NCI-H82 (cell line): ENCODE measurements at regions not wholly inside any gene's neighbourhood (a gene's known extent, or its start where the extent isn't known, plus 50 kb on each side); places are given as distances from the start of the nearest gene placed in this dataset.
"Not testable (repeated sequence)": the region's sequence is repeated elsewhere in the genome, so short reads cannot be mapped to it uniquely, and the experiment has no call there.

Experiments used
- DNase-seq: peaks from one replicate; lab custom pipeline; 2025; lab: John Stamatoyannopoulos, UW

DNA sequence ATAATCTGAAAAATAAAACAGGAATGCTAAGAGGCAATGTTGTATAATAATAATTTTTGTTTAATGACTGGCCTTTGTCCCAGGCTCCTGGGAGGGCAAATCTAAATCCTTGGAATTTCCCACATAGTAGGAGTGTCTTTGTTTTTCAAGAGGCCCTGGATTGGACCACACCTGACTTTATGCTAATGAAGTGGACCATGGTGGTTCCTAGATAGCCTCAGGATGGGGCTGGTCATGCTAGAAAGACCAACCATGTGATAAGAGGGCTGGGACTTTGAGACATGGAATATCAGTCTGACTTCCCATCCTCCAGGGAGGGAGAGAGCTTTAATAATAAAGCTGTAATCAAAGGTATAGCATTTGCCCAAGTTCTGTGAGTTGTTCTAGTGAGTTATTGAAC is 138.2 kb upstream of the RAB4A start:
- no peak for DNase-seq

DNA sequence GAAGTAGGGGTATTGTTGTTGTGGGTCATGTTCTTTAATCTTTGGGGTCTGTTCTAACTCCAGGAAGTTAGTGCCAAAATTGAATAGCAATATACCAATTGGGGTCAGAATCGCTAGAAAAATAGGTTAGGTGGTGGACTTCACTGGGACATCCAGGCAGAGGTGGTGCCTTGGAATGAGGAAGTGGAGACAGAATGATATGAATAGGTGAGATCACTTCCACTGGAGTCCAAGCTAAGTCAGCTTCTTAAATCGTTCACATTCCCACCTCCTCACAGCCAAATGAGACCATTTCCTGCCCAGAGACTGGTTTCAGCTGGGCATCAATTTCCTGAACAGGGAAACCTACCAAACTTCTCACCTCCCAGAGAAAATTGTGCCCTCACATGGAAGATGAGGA is 137.8 kb upstream of the RAB4A start:
- DNase-seq = no peak

DNA sequence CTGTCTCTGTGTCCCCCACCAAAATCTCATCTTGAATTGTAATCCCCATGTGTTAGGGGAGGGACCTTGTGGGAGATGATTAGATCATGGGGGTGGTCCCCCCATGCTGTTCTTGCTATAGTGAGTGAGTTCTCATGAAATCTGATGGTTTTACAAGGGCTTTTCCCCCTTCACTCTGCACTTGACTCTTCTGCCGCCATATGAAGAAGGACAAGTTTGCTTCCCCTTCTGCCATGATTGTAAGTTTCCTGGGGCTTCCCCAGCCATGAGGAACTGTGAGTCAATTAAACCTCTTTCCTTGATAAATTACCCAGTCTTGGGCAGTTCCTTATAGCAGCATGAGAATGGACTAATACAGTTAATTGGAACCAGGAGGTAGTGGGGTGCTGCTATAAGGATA is 137.1 kb upstream of the RAB4A start:
- DNase-seq = no peak

DNA sequence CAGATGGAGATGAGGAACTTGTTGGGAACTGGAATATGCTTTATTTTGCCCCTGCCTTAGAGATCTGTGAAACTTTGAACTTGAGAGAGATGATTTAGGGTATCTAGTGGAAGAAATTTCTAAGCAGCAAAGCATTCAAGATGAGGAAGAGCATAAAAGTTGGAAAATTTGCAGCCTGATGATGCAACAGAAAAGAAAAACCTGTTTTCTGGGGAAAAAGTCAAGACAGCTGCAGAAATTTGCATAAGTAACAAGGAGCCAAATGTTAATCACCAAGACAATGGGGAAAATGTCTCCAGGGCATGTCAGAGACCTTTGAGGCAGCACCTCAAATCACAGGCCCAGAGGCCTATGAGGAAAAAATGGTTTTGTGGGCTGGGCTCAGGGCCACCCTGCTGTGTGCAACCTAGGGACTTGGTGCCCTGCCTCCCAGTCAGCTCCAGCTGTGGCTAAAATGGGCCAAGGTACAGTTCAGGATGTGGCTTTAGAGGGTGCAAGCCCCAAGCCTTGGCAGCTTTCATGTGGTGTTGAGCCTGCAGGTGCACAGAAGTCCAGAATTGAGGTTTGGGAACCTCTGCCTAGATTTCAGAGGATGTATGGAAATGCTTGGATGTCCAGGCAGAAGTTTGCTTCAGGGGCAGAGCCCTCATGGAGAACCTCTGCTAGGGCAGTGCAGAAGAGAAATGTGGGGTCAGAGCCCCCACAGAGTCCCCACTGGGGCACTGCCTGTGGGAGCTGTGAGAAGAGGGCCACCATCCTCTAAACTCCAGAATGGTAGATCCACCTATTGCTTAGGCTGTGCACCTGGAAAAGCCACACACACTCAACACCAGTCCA is 136.3 kb upstream of the RAB4A start:
- not testable (repeated sequence) for DNase-seq

DNA sequence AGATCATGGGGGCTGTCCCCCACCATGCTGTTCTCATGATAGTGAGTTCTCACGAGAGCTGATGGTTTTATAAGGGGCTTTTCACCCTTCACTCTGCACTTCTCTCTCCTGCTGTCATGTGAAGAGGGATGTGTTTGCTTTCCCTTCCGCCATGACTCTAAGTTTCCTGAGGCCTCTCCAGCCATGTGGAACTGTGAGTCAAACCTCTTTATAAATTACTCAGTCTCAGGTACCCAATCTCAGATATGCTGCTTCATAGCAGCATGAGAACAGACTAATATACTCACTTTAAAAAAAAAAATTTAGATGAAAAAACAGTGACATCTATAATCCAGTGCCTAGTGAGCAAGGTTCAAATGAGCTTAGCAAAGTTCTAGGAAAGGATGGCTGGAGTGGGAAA is 135.1 kb upstream of the RAB4A start:
- no peak for DNase-seq

DNA sequence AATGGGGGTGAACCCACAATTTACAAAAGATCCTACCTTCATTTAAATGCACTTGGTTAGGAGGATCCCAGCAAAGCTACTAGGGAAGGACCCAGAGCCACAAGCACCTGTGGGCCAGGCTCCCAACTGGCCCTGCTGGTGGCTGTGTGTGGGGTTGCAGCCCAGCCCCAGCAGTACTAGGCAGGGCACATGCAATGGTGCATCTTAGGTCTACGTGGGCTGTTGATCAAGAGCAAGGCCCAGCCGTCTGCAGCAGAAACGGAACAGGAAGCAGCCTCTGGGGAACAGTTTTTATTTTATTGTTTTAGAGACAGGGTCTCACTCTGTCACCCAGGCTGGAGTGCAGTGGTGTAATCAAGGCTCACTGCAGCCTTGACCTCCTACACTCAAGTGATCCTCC is 134.1 kb upstream of the RAB4A start:
- no peak for DNase-seq

DNA sequence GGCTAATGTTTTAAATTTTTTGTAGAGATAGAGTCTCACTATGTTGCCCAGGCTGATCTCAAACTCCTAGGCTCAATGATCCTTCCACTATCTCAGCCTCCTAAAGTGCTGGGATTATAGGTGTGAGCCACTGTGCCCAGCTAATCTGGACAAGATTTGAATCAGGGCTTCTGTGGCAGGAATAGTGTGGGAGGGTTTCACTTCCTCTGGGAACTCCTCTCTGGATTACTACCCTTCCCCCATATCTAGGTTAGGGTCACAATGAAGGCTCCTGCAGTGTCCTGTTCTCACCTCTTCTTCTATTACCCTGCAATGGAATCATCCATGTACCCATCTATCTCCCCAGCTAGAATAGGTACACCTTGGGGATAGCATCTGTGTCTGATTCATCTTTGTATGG is 133.6 kb upstream of the RAB4A start:
- peak; percentile 16 for DNase-seq

DNA sequence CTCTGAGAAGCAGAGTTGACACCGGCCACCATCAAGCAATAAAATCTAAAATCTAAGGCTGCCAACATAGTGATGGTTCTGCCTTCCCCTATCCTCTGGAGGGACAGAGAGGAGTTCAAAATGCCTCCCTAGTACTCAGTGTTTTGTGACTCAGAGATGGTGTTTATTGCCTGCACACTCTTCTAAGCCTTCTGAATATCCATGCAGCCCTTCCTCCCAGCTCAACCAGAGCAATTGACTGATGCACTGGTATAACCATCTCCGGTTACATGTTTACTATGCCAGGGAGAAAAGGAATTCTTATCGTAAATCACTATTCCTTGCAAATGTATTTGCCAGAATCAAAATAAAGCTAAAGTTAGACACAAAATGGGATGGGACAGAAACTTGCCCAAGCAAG is 132.9 kb upstream of the RAB4A start:
- DNase-seq = no peak

DNA sequence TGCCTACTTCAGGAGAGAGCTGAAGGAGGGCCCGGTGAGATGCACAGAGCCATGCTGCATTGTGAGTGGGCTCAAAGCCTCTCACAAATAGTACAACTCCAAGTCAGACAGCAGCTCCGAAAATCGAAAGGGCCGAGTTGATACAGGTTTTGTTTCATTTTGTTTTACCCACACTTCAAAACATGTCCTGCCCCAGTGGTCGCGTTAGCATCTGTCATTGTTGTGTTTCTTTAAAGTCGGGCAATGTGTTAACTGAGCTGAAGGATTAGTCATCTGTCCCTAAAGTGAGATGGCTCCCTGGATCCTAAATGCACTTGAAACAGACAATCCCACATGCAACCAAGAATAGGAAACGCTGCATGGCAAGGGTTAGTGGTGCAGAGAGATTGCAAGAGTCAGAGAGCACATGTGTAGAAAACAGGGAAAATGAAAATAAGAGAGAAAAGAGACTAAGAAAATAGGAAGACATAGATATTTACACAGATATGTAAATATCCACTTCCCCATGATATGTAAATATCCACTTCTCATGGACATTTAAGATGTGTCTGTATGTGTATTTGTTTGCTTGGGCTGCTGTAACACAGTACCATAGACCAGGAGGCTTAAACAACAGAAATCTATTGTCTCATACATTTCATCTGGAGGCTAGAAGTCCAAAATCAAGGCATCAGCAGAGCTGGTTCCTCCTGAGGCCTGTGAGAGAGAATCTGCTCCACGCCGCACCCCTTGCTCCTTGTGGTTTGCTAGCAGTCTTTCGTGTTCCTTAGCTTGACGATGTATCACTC is 131.4 kb upstream of the RAB4A start:
- DNase-seq = peak; percentile 79

DNA sequence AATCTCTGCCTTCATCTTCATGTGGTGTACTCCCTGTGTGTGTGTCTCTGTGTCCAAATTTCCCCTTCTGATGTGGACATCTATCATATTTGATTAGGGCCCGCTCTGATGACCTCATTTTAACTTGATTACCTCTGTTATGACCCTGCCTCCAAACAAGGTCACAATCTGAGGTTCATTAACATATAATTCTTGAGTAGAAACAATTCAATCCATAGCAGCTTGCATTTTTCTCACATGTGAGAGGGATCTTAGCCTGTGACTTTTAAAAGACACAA is 130.9 kb upstream of the RAB4A start:
- no peak for DNase-seq

DNA sequence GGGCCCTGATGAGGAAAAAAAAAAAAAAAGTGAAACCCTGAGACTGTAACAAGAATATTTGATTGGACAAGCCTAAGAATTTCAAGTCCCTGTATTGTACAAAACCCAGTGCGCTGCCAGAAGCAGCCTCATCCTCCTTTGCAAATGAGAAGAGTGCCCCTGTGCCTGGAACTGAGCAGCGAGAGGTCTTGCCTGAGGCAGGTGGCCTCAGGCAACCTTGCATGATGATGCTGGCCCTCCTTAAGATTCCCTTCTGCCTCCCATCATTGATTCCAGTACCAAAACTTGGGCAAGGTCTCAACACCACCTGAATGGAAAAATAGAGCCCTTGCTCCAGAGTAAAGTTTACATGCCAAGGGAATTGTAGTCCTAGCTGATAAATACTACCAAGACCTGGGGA is 129.6 kb upstream of the RAB4A start:
- DNase-seq = no peak

DNA sequence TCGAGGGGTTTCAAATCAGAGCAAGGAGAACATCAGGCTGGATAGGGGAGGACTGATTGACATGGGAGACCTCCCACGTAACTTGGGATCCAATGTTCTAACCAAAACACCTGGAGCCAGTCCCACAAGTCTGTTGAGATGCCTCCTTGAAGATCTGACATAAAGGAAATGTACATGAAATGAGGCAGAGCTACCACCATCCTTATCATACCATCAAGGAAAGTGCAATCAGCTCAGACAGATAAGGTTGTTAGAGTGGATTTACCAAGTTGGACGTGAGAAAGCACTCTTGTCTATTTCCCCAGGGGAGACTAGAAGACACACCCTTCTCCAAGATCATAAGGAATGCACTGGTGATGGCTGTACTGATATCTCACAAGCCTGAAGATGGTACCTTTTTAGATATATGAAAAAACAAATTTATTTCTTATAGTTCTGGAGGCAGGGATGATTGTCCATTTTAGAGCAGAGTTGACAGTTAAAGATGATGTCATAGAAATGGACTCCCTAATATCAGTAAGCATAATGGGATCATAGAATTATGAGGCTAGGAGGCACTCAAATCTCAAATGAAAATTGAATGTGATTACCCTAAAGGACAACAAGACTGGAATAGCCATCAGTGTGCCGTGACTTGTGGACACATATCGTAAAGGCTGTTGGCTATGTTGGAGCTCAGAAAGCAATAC is 129.1 kb upstream of the RAB4A start:
- DNase-seq = peak; percentile 50

DNA sequence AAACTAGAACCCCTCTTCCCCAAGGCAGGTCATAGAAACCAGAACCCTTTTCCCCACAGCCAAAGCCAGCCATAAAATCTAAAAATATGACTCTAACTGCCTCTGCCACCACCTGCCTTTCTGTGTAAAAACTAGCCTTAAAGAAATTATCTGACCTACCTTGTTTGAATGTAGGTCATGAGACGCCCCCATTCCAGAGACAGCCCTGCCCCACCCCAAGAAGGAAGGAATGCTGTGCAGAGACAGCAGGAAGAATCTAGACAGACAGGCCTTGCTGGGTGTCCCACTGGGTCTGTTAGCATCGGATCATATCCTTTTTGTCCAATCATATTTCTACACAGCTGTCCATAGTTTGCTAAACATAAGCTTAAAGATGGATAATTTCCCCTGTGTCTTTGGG is 128.4 kb upstream of the RAB4A start:
- DNase-seq = no peak

DNA sequence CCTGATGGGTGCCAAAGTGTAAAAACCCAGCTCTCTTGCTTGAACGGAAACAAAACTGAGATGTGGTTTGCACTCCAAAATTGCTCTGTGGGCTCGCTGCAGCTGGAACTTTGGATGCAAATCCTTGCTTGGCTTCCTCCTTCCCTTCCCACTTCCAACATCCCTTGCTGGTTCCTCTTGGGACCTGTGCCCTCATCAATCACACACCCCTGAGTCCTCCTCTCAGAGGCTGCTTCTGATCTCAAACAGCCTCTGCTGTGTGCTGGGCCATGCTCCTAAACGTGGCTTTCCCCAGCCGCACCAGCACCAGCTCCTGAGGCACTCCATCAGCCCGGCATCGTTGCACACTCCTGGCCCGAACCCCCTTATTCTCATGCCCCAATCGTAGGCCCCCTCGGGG is 124.3 kb upstream of the RAB4A start:
- no peak for DNase-seq

DNA sequence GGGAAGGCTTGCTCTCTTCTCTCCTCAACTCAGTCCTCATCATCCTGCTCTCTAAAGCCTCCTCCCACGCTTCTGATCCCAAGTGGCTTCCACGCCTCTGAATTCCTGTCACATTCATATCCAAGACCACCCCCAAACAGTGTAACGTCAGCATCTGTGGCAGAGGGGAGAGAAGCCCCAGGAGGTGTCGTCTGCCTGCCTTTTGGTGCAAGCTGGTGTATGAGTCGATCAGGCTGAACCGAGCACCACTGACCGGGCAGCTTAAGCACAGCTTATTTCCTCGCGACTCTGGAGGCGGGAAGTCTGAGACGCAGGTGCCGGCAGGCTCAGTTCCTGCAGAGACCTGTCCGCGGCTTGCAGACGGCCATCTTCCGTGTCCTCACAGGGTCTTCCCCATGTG is 123.8 kb upstream of the RAB4A start:
- peak; percentile 85 for DNase-seq

DNA sequence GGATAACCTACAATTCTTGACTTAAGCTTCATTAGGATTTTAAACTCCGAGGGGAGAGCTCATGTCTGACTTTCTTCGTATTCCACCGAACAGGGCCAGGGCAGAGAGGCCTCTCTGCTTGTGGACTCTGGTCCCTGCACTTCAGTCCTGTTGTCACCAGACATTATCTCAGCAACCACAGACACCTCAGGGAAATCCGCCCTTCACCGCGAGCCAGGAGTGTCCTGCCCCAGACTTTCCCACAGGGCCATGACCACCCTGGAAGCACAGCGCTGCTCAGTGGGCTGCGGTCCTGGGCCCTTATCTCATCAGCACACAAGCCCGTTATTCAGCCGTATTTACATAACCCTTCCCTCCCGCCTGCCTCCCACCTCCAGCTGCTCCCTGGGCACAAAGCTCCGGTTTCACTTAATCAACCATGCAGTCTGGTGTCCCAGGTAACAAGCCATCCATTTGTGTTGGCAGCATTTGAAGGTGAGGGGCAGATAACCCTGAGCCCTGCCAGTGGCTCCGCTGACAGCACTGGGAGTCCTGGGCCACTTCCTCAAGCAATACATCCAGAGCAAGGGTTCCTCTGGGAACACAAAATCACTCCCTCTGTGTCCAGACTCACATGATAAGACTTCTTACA is 122.8 kb upstream of the RAB4A start:
- DNase-seq = peak; percentile 90

DNA sequence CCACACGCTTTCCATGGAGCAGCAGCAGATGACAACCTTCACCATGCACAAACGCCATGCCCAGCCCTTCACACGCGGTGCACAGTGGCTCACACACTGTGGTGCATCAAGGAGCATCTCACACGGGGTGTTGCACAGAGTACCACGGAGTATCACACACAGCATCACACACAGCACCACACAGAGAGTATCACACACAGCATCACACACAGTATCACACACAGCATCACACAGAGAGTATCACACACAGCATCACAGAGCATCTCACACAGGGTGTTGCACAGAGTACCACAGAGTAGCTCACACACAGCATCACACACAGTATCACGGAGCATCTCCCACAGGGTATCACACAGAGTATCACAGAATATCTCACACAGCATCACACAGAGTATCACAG is 122.2 kb upstream of the RAB4A start:
- DNase-seq = no peak

DNA sequence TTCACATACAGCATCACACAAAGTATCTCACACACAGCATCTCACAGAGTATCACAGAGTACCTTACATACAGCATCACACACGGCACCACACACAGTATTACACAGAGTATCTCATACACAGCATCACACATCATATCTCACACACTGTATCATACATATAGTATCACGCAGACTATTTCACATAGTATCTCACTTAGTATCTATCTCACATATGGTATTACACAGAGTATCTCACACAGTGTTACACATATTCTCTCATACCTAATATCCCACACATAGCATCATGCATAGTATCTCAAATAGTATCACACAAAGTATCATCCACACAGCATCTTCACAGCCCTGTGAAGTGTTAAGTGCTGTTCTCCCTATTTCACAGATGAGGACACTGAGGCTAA is 121.5 kb upstream of the RAB4A start:
- no peak for DNase-seq

DNA sequence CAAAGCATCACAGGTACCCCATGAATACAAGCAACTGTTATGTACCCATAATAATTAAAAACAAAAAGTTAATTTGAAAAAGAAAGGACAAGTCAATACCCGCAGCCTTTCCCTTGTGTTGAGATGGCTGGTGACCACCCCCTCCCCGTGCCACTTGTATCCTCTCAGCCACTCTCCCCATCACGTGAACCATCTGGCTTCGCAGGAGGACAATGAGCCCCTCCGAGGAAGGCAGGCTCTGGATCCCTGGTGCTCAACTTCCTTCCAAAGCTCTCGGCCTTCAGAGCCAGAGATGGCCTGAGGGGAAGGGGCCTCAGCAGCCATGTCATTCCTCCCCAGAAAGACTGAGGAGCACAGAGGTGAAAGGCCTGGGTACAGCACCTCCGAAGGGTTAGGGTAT is 120.4 kb upstream of the RAB4A start:
- peak; percentile 10 for DNase-seq

DNA sequence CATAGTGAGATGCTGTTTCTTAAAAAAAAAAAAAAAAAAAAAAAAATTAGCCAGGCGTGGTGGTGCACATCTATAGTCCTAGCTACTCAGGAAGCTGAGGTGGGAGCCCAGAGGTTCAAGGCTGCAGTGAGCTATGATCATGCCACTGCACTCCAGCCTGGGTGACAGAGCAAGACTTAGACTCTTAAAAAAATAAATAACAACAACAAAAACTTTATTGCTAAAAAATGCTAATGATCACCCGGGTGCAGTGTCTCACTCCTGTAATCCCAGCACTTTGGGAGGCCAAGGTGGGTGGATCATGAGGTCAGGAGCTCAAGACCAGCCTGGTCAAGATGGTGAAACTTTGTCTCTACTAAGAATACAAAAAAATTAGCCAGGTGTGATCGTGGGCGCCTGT is 119.5 kb upstream of the RAB4A start:
- not testable (repeated sequence) for DNase-seq

DNA sequence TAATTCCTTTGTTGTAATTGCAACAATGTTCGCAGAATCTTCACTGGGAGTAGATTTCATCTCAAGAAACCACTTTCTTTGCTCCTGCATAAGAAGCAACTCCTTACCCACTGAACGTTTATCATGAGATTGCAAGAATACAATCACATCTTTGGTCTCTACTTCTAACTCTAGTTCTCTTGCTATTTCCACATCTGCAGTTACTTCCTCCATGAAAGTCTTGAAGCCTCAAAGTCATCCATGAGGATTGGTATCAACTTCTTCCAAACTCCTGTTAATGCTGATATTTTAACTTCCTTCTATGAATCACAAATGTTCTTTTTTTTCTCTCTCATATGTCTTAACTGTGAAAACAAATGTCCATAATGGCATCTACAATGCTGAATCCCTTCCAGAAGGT is 118.6 kb upstream of the RAB4A start:
- DNase-seq = no peak

DNA sequence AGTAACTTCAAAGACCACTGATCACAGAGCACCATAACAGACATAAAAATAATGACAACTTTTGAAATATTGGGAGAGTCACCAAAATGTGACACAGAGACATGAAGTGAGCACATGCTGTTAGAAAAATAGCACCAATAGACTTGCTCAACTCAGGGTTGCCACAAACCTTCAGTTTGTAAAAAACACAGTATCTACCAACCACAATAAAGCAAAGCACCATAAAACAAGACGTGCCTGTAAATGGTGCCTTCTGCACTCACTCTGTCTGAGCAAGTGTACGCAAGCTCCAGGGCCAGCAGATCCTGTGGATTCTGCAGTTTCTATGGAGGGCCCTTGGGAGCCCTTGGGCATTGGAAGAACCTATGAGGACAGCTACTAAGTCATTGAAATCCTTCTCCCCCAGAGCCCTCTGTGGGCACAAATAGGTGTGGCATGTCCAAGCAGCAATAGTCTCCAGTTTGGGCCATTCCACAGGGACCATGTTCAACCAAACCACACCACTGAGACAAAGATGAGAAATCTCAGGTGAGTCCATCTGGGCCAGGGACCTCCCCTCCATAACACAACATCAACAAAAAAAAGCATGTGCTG is 116.9 kb upstream of the RAB4A start:
- no peak for DNase-seq
